Mucosa of gallbladder (tissue), 1 donor: ENCODE measurements at regions not wholly inside any gene's neighbourhood (a gene's known extent, or its start where the extent isn't known, plus 50 kb on each side); places are given as distances from the start of the nearest gene placed in this dataset.
"Not testable (repeated sequence)": the region's sequence is repeated elsewhere in the genome, so short reads cannot be mapped to it uniquely, and the experiment has no call there.

ENCODE experiments used
- DNase-seq: peaks from one replicate; pipeline ENCODE4 v3.0.0-alpha.2; 2020; ENCODE audit warnings: low spot score
- donor health status: DM: no; HTN: no; CAD: no.

DNA sequence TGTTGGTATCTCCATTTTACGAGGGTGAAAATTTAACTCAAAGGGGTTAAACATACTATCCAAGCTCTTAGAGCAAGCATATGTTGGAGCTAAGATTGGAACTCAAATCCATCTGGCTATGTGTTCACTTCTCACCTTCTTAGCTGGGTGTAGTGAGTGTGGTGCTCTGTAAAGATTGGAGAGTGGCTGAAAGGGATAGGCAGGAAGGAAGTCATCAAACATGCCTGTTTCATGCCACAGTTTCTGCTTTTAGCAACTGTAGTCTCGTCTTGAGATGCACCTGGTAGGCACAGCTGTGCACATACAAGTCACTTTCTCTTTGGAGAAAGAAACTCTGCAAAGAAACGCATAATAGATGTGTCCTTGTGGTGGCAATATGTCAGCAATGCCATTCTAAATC is 189.1 kb upstream of the MDFIC2 start:
- no peak for DNase-seq

DNA sequence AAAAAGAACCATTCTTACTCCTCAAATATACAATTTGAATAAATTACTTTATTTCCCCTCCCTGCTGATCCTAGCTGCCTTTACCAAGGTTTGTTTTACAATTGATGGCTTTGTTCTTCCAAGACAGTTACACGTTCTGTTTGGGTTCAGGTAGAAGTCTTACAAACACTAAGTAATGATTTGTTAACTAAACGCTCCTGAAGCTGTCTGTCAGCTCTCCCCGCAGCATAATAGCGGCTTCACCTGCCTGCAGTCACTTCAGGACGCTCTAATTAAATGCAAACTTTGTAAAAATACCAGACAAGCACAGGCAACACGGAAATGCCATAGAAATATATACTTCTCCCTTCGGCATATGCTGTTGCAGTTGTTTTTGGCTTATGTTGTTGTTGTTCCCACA is 176.4 kb upstream of the MDFIC2 start:
- no peak for DNase-seq

DNA sequence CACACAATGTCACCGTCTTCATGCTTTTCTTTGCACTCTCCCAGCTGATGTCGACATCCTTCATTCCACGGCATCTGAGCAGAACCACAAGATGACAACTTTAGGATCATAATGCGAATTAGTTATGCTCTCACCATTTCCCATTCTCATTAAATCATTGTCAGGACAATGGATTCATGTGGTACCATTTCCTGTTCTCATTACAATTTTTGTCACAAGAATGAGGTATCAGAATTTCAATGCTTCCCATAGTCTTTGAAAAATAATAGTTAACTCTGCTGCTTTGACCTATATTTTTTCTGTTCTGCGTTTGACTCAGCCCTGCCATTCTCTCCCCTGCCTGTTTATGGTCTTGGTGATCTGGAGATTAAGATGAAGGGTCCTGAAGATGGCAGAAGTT is 175.7 kb upstream of the MDFIC2 start:
- DNase-seq, result no peak

DNA sequence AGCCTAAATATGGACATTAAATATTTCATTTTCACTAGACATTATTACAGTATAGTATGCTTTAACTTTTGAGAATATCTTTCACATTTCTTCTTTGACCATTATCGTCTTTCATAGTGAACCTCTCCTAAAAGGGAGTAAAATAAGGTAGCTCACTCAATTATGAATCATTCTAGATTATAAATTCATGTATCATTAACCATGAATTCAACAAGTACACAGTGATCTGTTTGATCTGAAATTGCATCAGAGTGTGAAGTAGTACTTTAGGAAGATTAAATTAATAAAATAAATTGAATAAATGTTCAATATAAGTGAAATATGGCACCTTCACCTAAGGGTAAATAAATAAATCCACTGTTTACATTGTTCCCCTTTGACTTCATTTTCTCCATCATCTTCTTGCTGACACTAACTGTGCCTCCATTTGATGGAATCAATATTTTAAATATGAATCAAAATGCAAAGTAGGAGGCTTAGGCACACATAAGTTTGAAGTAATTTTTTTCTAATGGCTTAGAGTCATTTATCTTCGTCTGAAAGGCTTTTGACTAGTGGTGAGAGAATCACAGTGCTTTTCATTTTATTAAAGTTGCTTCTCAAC is 174.1 kb upstream of the MDFIC2 start:
- no peak for DNase-seq

DNA sequence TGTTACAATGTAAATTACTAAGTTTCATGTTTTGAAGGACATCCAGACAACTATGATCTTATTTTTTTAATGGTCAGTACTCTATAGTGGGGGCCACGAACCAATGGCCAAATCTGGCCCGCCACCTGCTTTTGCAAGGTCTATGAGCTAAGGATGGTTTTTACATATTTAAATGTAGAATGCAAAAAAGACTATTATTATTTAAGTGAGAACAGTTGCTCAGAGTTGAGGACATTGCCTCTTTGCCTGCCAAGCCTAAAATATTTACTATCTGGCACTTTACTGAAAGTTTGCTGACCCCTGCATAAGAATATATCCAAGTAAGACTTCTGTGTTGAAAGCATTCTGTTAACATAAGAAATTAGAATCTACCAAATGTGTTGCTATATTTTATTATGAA is 163.7 kb upstream of the MDFIC2 start:
- no peak for DNase-seq

DNA sequence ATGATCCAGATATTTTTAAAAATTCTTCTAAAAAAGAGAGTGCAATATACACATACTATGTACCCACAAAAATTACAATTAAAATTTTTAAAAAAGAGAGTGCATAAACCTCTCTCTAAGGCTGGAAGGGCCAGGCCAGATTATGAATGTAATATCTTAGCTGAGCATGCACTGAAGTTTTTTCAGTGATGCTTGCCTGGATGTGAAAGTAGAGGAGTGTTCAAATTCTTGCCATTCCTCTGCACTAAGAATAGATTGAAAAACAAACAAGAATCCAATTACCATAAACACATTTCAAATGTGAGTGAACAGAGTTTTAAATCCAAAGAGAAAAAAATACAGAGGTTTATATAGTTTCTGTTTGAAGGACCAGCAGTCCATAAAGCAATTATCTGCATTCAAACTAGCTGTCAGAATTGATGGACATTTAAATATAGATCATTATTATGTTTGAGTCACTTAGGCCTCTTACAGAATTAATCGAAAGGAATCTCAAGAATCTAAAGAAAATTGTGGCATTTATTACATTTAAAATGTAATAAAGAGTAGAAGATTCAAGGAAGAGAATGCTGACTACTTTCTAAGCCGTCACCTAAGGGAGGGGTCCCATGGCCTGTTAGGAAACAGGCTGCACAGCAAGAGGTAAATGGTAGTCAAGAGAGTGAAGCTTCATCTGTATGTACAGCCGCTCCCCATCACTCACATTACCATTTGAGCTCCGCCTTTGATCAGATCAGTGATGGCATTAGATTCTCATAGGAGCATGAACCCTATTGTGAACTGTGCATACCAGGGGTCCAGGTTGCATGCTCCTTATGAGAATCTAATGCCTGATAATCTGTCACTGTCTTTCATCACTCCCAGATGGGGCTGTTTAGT is 159.3 kb upstream of the MDFIC2 start:
- no peak for DNase-seq

DNA sequence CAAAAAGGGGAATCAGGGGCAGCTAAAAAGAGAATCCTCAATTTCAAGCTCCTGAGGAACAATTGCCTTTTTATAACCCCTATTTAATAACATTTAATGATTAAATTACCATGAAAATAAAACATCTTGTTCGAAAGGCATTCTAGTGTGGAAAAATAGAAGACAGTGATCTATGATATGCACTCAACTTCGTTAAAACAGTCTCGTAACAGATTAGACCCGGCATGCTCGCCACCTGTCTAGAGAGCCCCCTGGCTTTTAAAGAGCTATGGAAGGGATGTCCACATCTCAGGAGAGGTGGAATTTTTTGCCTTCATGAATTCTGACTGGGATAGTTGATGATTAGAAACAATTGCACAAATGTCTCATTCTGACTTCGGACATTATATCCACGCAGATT is 153.7 kb upstream of the MDFIC2 start:
- DNase-seq, result no peak

DNA sequence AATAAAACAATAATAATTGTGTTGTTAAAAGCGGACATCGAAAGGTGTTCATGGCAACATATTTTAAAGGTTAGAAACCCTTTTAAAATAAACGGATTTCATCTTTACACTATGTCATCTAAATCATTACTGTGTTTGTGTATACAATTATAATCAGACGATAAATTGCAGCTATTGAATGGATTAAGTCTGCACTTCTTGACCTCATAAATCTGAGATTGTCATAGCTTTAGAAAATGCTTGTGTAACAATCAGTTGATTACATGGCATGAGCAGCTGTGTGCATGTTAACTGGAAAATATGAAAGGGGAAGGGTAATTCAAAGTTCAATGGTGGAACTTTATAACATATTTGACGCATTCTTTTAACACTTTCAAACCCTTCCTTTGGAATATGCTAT is 152.4 kb upstream of the MDFIC2 start:
- DNase-seq, result no peak

DNA sequence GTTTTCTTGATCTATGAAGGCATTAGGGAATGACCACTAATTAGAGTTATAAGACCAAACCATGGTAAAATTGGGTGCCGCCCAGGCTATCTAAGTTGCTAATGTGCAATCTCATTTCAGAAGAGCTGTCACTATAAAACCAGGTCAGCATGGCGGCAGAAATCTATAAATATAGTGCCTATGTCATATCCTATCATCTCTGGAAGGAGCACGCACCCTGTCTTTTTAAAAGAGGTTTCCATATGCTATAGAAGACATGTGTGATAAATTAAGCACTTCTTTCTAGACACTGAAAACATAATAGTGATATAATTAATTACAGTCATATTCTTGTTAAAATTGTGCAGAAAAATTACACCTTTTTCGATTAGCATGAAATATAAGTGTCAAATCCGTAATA is 152.0 kb upstream of the MDFIC2 start:
- DNase-seq, result no peak

DNA sequence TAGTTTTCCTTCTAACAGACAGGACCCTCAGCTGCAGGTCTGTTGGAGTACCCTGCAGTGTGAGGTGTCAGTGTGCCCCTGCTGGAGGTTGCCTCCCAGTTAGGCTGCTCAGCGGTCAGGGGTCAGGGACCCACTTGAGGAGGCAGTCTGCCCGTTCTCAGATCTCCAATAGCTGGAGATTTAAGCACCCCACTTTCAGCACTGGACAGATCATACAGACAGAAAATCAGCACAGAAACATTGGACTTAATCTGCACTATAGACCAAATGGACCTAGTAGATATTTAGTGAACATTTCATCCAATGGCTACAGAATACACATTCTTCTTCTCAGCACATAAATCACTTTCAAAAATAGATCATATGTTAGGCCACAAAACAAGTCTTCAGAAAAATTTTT is 137.8 kb upstream of the MDFIC2 start:
- not testable (repeated sequence) for DNase-seq

DNA sequence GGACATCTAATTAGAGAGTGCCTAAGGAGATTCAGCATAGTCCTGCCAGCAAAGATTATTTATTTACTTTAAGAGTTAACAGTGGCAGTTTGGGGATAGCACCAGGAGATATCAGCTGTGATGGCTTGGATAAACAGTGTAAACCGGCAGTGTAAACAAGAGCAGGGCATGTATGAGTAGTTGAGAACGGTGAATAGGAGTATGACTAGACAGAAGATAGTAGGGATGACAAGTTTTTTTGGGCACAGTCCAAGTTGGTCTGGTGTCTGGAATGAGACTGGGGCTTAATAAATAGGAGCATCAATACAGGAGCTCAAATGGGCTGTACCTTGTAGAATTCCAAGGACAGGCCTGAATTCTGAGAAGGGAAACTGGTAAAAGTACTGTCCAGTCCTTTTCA is 123.0 kb upstream of the MDFIC2 start:
- not testable (repeated sequence) for DNase-seq

DNA sequence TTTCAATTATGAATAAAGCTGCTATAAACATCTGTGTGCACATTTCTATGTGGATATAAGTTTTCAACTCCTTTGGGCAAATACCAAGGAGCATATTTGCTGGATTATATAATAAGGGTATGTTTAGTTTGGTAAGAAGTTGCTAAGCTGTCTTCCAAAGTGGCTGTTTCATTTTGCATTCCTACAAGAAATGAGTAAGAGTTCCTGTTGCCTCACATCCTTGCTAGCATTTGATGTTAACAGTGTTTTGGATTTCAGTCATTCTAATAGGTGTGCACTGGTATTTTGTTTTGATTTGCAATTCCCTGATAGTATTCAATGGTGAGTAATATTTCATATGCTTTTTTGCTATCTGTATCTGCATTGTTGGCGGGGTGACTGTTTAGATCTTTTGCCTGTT is 120.7 kb upstream of the MDFIC2 start:
- DNase-seq, result no peak

DNA sequence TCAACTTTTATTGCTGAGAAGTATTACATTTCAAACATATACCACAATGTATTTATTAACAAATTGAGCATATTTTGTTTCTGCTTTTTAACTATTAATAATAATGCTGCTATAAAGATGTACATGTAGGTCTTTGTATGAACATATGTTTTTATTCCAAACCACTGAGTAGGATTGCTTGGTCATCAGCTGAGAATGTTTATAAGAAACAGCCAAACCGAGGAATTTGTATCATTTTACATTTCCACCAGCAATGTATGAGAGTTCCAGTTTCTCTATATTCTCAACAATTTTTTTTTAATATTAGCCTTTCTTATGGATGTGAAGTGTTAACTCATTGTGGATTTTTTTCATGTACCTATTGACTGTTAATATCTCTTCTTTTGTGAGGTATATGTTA is 119.5 kb upstream of the MDFIC2 start:
- DNase-seq, result no peak

DNA sequence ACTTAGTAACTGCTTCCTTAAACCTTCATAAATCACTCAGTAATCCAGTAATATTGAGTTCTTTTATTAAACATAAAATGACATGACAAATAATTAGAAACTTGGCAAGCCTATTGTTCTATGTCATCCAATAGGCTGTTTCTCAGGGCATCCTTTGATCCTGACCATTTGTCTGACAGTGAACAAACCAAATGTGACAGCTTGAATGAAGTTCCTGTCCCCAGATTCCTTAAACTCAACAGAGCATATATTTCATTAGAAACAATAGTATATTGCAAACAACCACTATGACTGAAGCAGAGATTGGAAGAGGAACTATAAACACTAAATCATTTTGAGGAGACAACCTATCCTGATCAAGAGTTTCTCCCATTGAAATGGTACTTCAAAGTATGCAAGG is 113.6 kb upstream of the MDFIC2 start:
- no peak for DNase-seq

DNA sequence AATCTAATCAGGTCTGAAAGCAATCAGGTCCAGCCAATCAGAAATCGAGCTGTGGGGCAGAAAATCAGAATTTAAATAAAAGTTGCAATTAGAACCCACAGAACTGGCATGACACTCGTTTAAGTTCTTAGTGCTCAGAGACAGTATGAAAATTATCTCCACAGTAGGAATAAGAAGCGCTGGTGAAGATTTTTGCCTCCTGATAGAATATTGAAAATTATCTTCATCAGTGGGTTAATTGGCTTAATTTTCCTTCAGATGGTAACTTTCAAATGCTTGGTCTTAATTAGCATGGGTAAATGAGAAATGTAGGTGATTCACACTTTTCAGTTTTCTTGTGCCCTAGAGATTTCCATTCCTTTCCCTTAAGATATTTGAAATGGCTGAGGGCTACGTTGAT is 109.1 kb upstream of the MDFIC2 start:
- DNase-seq, result no peak

DNA sequence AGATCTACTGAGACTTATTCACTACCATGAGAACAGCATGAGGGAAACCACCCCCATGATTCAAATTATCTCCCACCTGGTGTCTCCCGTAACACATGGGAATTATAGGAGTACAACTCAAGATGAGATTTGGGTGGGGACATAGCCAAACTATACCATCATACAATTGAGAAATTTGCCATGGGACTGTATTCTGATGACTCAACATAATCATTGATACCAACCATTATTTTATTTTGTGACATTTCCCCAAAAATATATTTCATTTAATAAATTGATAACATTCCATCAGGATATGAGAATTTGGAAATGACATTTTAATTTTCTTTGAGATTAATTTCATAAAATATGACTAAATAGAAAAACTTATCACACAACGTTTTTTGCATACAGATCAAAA is 96.6 kb upstream of the MDFIC2 start:
- no peak for DNase-seq

DNA sequence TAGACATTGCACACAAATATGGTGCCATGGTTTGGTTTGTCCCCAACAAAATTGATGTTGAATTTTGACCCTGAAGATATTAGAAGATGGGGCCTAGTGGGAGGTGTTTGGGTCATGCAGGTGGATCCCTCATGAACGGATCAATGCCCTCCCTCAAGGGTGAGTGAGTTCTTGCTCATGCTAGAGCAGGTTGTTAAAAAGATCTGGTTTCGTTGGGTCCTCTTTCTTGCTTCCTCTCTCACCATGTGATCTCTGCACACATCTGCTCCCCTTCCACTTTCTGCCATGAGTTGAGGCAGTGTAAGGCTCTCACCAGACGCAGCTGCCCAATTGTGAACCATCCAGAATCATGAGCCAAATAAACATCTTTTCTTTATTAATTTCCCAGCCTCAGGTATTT is 87.8 kb upstream of the MDFIC2 start:
- DNase-seq, result no peak

DNA sequence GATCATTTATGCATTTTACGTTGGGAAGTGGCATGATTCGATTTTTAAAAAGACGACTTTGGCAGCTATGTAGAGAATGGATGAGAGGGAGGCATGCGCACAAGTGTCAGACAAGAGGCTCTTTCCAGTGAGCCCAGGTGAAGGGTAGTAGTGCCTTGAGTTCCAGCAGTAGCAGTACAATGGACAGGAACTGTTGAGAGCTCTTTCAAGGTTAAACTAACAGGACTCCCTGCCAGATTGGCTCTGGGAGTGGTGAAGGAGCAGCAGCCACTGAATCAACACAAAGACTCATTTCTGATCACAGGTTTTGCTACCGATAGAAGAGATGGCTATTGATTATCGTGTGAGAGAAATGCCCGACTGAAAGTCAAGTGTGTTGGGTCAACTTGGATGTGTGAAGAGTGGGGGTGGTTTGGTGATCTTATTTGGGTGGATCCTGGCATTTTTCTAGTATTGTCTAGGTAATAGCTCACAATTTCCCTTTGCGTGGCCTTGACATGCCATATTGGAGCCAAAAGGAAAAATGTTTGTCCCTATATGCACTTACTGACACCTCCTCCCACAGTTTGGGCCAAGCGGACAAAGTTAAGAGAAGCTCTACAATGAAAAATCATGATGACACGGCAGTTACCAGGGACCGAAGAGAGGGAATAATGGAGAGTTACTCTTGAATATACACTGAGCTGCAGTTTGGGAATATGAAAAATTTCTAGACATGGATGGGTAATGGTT is 81.6 kb upstream of the MDFIC2 start:
- peak; percentile 18 for DNase-seq

DNA sequence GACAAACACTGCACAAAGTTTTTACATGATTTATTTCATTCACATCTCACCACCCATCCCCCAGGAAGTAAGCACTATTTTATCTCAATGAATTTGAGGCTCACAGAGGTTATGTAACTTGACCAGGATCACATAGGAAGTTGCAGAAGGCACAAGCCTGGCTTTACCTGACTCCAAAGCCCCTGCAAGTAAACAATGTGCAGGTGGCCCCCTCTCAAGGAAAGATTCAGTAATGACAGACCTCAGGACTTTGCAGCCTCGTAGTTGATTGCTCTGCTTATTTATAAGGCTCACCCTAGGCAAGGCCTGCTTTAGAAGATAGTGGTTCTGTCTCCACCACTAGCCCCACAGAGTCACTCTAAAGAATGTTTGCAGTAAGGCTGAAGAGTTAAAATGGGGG is 79.8 kb upstream of the MDFIC2 start:
- no peak for DNase-seq

DNA sequence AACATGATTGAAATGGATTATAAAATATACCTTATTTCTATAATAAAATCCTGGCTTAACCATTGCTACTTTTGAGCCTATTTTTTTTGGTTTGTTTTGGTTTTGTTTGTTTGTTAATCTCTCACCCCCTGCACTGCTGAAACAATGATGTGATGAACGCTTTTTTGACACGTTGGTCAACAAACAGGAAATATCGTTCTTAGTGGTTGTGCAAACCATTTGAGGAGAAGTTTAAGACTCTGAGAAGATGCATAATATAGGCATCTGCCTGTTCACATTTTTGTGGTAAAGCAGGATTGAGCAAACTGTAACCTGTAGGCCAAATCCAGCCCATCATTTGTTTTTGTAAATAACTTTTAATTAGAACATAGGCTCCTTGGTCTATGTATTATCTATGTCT is 75.5 kb upstream of the MDFIC2 start:
- DNase-seq, result no peak

DNA sequence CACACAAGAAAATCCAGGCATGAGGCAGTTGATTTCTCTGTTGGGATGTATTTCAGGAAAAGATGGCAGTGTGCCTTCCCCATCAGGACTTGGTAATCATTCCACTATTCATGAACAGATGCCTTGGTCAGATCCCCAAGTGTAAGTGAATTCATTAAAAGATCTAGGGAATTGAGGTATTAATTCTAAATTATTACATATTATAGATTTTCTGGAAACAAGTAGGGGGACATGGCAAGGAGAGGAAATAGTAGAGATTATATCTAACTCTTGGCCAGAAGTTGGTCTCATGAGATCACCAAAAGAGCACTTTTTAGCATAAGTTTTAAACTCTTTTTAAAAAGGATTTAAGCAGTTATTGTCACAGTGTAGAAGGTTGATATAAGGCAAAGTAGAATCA is 74.4 kb upstream of the MDFIC2 start:
- DNase-seq, result no peak

DNA sequence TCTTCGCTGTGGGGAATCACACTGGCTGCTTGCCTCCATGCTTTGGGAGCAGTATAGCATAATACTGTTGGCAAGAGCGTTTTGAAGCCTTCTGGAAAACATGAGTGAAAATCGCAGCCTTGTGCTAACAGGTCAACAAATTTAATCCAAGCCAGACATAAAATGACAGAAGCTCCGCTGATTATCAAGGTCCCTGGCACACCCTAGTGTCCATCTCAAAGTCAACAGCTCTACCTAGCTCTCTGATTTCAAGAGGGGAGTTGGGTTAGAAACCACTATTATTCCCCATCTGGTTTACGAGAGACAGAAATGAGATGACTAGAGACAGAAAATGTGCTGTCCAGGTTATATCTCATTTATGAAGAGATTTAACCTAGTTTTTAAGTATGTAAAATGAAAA is 73.6 kb upstream of the MDFIC2 start:
- no peak for DNase-seq

DNA sequence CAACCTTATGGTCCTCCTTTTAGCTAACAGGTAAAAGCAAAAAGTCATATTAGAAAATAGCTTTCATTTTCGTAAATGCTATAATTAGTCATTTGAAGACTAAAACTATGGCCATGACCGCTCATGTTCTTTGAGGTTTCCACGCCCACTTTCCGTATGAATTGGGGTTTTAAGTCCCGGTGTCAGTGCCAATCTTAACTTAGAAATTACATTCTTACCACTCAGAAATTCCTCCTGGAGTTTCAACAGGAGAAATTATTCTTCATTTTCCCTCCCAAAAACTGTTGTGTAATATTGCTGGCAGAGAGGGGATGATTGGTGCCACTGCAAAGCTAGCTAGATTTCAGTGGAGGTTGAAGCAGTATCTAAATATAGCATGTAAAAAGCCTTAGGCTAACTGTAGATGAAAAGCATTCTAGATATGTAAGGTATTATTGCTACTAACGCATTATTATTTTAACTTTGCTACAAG is 71.0 kb upstream of the MDFIC2 start:
- no peak for DNase-seq
